GM12878 (cell line): ENCODE measurements at regions not wholly inside any gene's neighbourhood (a gene's known extent, or its start where the extent isn't known, plus 50 kb on each side); places are given as distances from the start of the nearest gene placed in this dataset.

Experiments used
- ATAC-seq: fragments of 200-7000 bp; cut with Tn5 transposase; 3 replicates; pipeline ENCODE4 v1.9.1; 2020; ENCODE audit warnings: mild to moderate bottlenecking, moderate library complexity
- BruUV-seq: library from RNA; stranded (reverse); fragments of 400-500 nt; replicated peaks from 2 replicates; lab custom pipeline; 2021; lab: Mats Ljungman, UMichigan
- CTCF ChIA-PET: fragments of 300-600 bp; sonication (Branson Sonifier 250); formaldehyde crosslinking; extraction: SDS; loops from one replicate; lab custom pipeline; 2021; ENCODE audit warnings: inconsistent platforms; lab: Yijun Ruan, JAX
- POLR2A ChIA-PET: fragments of 350-600 bp; formaldehyde crosslinking; extraction: SDS; loops from one replicate; lab custom pipeline; 2021; ENCODE audit warnings: inconsistent platforms; lab: Charles Lee
- RAD21 ChIA-PET: fragments of 300-600 bp; sonication (Branson Sonifier 250); formaldehyde crosslinking; loops from one replicate; lab custom pipeline; 2023; ENCODE audit warnings: antibody characterized with exemption; ENCODE audit not compliant: unreplicated experiment; lab: Charles Lee
- SMC1A ChIA-PET: fragments of 300-600 bp; sonication (Branson Sonifier 250); formaldehyde crosslinking; loops from one replicate; lab custom pipeline; 2023; ENCODE audit not compliant: unreplicated experiment, uncharacterized antibody; lab: Charles Lee
- DNase-seq: peaks from one replicate; pipeline ENCODE4 v3.0.0-alpha.2; 2011; ENCODE audit warnings: low read depth, low spot score
- FAIRE-seq: peaks from 3 replicates; lab custom pipeline; 2011; peaks lifted over from hg19 to GRCh38; lab: Jason Lieb, UNC
- H2AFZ ChIP-seq: 2 replicates; pipeline ENCODE4 v1.6.0; 2011; ENCODE audit warnings: low read depth, low read length, control low read depth; ENCODE audit not compliant: control insufficient read depth
- H3K27ac ChIP-seq: 2 replicates; pipeline ENCODE4 v1.5.1; 2011; ENCODE audit warnings: control low read depth; ENCODE audit not compliant: control insufficient read depth, insufficient read depth
- H3K27me3 ChIP-seq, 2 experiments: replicated peaks in 1 of 2; 2 replicates each; pipeline versions ENCODE4 v1.6.0 to v1.6.1; 2011; ENCODE audit warnings: low read length in 1 of 2; ENCODE audit not compliant: control insufficient read depth in 2 of 2, insufficient read depth in 2 of 2
- H3K36me3 ChIP-seq, 2 experiments: 2 replicates each; pipeline ENCODE4 v1.5.1; 2011; ENCODE audit warnings: low read length in 1 of 2; ENCODE audit not compliant: control insufficient read depth in 2 of 2, insufficient read depth in 2 of 2
- H3K4me1 ChIP-seq: 2 replicates; pipeline ENCODE4 v1.6.1; 2011; ENCODE audit warnings: mild to moderate bottlenecking, low read length, moderate library complexity, mixed read lengths; ENCODE audit not compliant: control insufficient read depth, insufficient read depth
- H3K4me2 ChIP-seq: 2 replicates; pipeline ENCODE4 v1.6.0; 2011; ENCODE audit warnings: control low read depth; ENCODE audit not compliant: control insufficient read depth, insufficient read depth
- H3K4me3 ChIP-seq: fragments of 200-600 bp; sonication (generic); 2 replicates; pipeline ENCODE4 v1.5.1; 2016
- H3K79me2 ChIP-seq: 2 replicates; pipeline ENCODE4 v1.6.0; 2011; ENCODE audit warnings: low read length; ENCODE audit not compliant: control insufficient read depth, insufficient read depth
- H3K9ac ChIP-seq: 2 replicates; pipeline ENCODE4 v1.8.0; 2011; ENCODE audit warnings: low read length, control low read depth, mixed read lengths; ENCODE audit not compliant: control insufficient read depth, insufficient read depth
- H3K9me3 ChIP-seq: replicated peaks from 3 replicates; pipeline ENCODE4 v1.5.1; 2011; ENCODE audit warnings: mild to moderate bottlenecking, low read length; ENCODE audit not compliant: control insufficient read depth, insufficient read depth
- H4K20me1 ChIP-seq: 2 replicates; pipeline ENCODE4 v1.6.0; 2011; ENCODE audit not compliant: control insufficient read depth, insufficient read depth
- CBX5 ChIP-seq: sonication (generic); IDR thresholded peaks from 2 replicates; pipeline ENCODE4 v1.6.1; 2016; ENCODE audit warnings: low read depth, moderate library complexity, mild to moderate bottlenecking, inconsistent platforms
- CHD4 ChIP-seq: fragments of 200-600 bp; sonication (generic); IDR thresholded peaks from 2 replicates; pipeline ENCODE4 v1.6.1; 2016; ENCODE audit warnings: mild to moderate bottlenecking
- CTCF ChIP-seq, 3 experiments: IDR thresholded peaks in 2 of 3; conservative IDR thresholded peaks in 1 of 3; 2 replicates each; pipeline ENCODE4 v1.5.1; 2011; ENCODE audit warnings: low read depth in 3 of 3, low read length in 3 of 3, mild to moderate bottlenecking in 3 of 3, control low read depth in 2 of 3, moderate library complexity in 2 of 3, inconsistent platforms in 1 of 3, mixed read lengths in 1 of 3; ENCODE audit not compliant: control insufficient read depth in 2 of 3, insufficient read depth in 1 of 3; ENCODE audit errors: extremely low read depth in 1 of 3
- MYB ChIP-seq: fragments of 150-350 bp; IDR thresholded peaks from 2 replicates; pipeline ENCODE4 v1.6.1; 2014; ENCODE audit warnings: mild to moderate bottlenecking, low read depth, low read length, borderline replicate concordance
- RCOR1 ChIP-seq: conservative IDR thresholded peaks from 2 replicates; pipeline ENCODE4 v1.6.1; 2012; ENCODE audit warnings: low read depth, low read length, improper control_type of control experiment
- SMAD5 ChIP-seq: IDR thresholded peaks from 2 replicates; pipeline ENCODE4 v1.6.1; 2016; ENCODE audit warnings: antibody characterized with exemption, low read depth
- WGBS: methylation state at CpG from one replicate; pipeline ENCODE4 v1.1.6; 2016; ENCODE audit warnings: low lambda C conversion rate; ENCODE audit not compliant: insufficient replicate concordance, insufficient coverage; ENCODE audit errors: missing lambda C conversion rate; 5-methylcytosine and 5-hydroxymethylcytosine counted together
- in situ Hi-C: fragments of 300-500 bp; cut with MboI; formaldehyde crosslinking; loops from 9 replicates; pipeline ENCODE4 v1.14.3; 2018; ENCODE audit warnings: mixed read lengths
- intact Hi-C: fragments of 100-400 bp; cut with micrococcal nuclease; formaldehyde crosslinking; loops from one replicate; pipeline ENCODE4 v1.14.2; 2022; ENCODE audit not compliant: unreplicated experiment

DNA sequence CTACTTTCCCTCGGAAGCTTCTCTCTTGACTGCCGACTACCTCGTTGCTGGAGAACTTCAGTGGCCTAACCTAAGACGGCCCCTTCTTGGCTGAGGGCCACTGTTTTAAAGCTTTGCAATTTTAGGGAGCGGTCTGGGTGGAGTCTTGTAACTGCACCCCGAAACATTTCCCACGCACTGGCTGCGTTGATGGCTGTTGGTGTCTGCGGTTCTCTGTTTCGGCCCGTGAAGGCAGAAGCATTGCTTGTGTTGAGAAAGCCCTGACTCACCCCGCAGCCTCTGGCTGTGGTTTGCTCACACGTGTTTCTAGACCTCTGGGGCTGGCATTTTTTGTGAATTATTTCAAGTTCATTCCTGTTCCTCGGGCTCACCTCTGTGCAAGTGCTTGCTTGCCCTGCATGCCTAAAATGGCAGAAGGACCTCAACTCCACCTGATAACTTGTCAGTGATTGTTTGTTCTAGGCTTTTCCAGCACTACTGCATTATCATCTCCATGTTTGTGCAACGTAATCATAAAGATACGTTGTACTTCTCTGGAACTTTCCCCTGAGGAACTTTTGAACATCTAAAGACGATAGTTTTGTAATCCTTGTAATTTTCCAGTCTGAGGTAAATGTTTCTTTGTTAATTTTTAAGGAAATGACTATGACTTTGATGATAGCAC, 94.2 kb upstream of the DLX2 start:
- ChIA-PET POLR2A (no interaction called here), SMC1A (no interaction called here), RAD21 (no interaction called here), CTCF (no interaction called here)
- TF ChIP-seq CBX5 (no peak), CTCF (IDR thresholded peaks at IDR 0.05 in 2 of 3, conservative IDR thresholded peaks at IDR 0.05 in 1 of 3; ENCODE audit: control insufficient read depth in 2 of 3, extremely low read depth in 1 of 3, insufficient read depth in 1 of 3, low read depth in 3 of 3, low read length in 3 of 3) (no peak), CHD4 (no peak), SMAD5 (no peak), RCOR1 (no peak), MYB (no peak)
- Histone ChIP-seq H3K27me3 (no peaks in the 10 kb centered on the region), H3K9ac (no peak overlapping the region), H3K9me3 (peaks cover 2% of the 10 kb centered on the region; the same call in 2 of the 3 replicates), H3K36me3 (no peaks in the 10 kb centered on the region), H3K4me1 (no peaks in the 10 kb centered on the region), H4K20me1 (no peaks in the 10 kb centered on the region), H3K79me2 (no peaks in the 10 kb centered on the region), H3K4me2 (no peak overlapping the region), H3K4me3 (no peak overlapping the region), H3K27ac (no peak overlapping the region), H2AFZ (no peak overlapping the region)
- intact Hi-C loops (no loop called here), in situ Hi-C loops (no loop called here)
- 56% methylated on average over 17 of the region's 17 CpGs for WGBS
- ATAC-seq (no peak), FAIRE-seq (no peak), DNase-seq (no peak)
- BruUV-seq: no TSS peak
